ENCODE measurements at regions not wholly inside any gene's neighbourhood (a gene's known extent, or its start where the extent isn't known, plus 50 kb on each side); places are given as distances from the start of the nearest gene placed in this dataset.

DNA sequence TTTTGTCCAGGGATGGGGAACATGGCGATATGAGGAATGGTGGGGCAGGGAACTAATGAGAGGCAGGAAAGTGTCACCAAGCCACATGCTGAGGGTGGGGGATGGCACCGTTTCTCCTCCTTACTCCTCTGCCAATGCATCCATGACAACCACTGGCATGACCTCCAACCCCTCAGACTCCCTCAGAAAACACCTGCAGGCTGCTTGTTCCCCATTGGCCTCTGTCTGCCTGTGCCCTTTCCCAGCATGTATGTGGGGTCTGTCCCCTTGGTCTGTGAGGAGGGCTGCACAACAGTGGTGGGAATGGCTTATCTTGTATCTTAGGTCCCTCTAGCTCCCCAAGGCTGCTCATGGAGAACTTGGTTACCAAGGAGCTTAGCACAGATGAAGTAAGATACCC lies 137.2 kb upstream of the NGF start:
- Histone ChIP-seq H4K5ac (ENCODE audit: insufficient read length, low read depth, low read length) (no peak overlapping the region), H3K27me3 (ENCODE audit: insufficient read depth, low read length) (no peaks in the 10 kb centered on the region), H2BK12ac (ENCODE audit: insufficient read length, low read depth, low read length) (no peak overlapping the region), H3K9ac (ENCODE audit: extremely low read depth, insufficient read length, low read length) (no peak overlapping the region), H3K23me2 (ENCODE audit: insufficient read length, low read depth, low read length, poor library complexity, severe bottlenecking) (no peaks in the 10 kb centered on the region), H3K14ac (ENCODE audit: insufficient read depth, low read length) (no peak overlapping the region; the same call in 1 of the 2 replicates), H4K91ac (ENCODE audit: insufficient read length, low read depth, low read length) (no peak overlapping the region), H2BK20ac (ENCODE audit: low read depth, low read length, poor library complexity, severe bottlenecking) (no peak overlapping the region), H2AFZ (ENCODE audit: low read length) (no peak overlapping the region), H3K56ac (ENCODE audit: insufficient read length, low read depth, low read length) (no peak overlapping the region), H2BK5ac (ENCODE audit: insufficient read length, low read length) (no peak overlapping the region), H4K20me1 (ENCODE audit: control insufficient read depth, insufficient read depth, insufficient read length) (peaks cover 4% of the 10 kb centered on the region), H3K79me1 (ENCODE audit: insufficient read depth, low read depth, low read length, poor library complexity, severe bottlenecking) (no peaks in the 10 kb centered on the region), H3K27ac (ENCODE audit: insufficient read length, low read depth, low read length) (no peak overlapping the region), H3K18ac (ENCODE audit: insufficient read length, low read depth, low read length) (no peak overlapping the region), H3K4me1 (ENCODE audit: insufficient read depth, low read length) (no peaks in the 10 kb centered on the region), H3K79me2 (ENCODE audit: insufficient read depth, low read length) (no peaks in the 10 kb centered on the region), H3K4me2 (ENCODE audit: insufficient read depth, insufficient read length, low read length) (no peak overlapping the region), H3K4ac (ENCODE audit: low read depth, low read length) (no peak overlapping the region), H3K23ac (ENCODE audit: insufficient read length, low read depth, low read length) (no peak overlapping the region), H2BK120ac (ENCODE audit: low read depth, low read length, poor library complexity, severe bottlenecking) (no peak overlapping the region), H3T11ph (ENCODE audit: low read length) (no peak overlapping the region), H2AK5ac (ENCODE audit: insufficient read length, low read length) (no peak overlapping the region), H4K8ac (replicated peaks; ENCODE audit: insufficient read length, low read depth, low read length) (no peak overlapping the region), H2BK15ac (ENCODE audit: low read depth, low read length) (no peak overlapping the region), H3K9me3 (ENCODE audit: control insufficient read depth, low read depth, low read length) (no peaks in the 10 kb centered on the region)
- H3K36me3 Mint-ChIP-seq (ENCODE audit: insufficient read depth in 1 of 3, low read depth in 3 of 3): no peaks in the 10 kb centered on the region
- no CpG with 5 or more reads among the region's 2 CpGs for WGBS (ENCODE audit: extremely low coverage, insufficient read length, low lambda C conversion rate)
- H3K27ac Mint-ChIP-seq: no peak overlapping the region
- H3K4me1 Mint-ChIP-seq: peaks cover 2% of the 10 kb centered on the region in 2 experiments; a peak in 3 of 4 replicates
- H3K4me3 Mint-ChIP-seq: no peak overlapping the region
- H3K9me3 Mint-ChIP-seq: no peaks in the 10 kb centered on the region; a peak in 1 of 5 replicates
- H3K27me3 Mint-ChIP-seq (ENCODE audit: low read depth): peaks cover 3% of the 10 kb centered on the region; the same call in 1 of the 2 replicates
- DNase-seq: peak; percentile 9
- TF ChIP-seq, protein P1, sequence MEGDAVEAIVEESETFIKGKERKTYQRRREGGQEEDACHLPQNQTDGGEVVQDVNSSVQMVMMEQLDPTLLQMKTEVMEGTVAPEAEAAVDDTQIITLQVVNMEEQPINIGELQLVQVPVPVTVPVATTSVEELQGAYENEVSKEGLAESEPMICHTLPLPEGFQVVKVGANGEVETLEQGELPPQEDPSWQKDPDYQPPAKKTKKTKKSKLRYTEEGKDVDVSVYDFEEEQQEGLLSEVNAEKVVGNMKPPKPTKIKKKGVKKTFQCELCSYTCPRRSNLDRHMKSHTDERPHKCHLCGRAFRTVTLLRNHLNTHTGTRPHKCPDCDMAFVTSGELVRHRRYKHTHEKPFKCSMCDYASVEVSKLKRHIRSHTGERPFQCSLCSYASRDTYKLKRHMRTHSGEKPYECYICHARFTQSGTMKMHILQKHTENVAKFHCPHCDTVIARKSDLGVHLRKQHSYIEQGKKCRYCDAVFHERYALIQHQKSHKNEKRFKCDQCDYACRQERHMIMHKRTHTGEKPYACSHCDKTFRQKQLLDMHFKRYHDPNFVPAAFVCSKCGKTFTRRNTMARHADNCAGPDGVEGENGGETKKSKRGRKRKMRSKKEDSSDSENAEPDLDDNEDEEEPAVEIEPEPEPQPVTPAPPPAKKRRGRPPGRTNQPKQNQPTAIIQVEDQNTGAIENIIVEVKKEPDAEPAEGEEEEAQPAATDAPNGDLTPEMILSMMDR (conservative IDR thresholded peaks at IDR 0.05): no peak

All from H9 (cell line).